H9 (cell line): ENCODE measurements at regions not wholly inside any gene's neighbourhood (a gene's known extent, or its start where the extent isn't known, plus 50 kb on each side); places are given as distances from the start of the nearest gene placed in this dataset.

Source experiments
- DNase-seq: peaks from one replicate; pipeline ENCODE4 v3.0.0-alpha.2; 2017
- H2AFZ ChIP-seq: one replicate; pipeline ENCODE4 v1.6.1; 2013; ENCODE audit warnings: mild to moderate bottlenecking, low read length, control low read depth, moderate library complexity
- H2AK5ac ChIP-seq: 2 replicates; pipeline ENCODE4 v1.6.1; 2013; ENCODE audit warnings: low read length, control low read depth, mixed read lengths; ENCODE audit not compliant: insufficient read length
- H2BK120ac ChIP-seq: one replicate; pipeline ENCODE4 v1.6.1; 2013; ENCODE audit warnings: low read depth, mild to moderate bottlenecking, low read length, control low read depth, inconsistent platforms; ENCODE audit not compliant: poor library complexity, severe bottlenecking
- H2BK12ac ChIP-seq: 2 replicates; pipeline ENCODE4 v1.6.1; 2013; ENCODE audit warnings: low read length, control low read depth, mixed read lengths, low read depth; ENCODE audit not compliant: insufficient read length
- H2BK15ac ChIP-seq: 2 replicates; pipeline ENCODE4 v1.6.1; 2013; ENCODE audit warnings: low read depth, low read length, control low read depth
- H2BK20ac ChIP-seq: one replicate; pipeline ENCODE4 v1.6.1; 2013; ENCODE audit warnings: low read depth, mild to moderate bottlenecking, low read length, control low read depth, inconsistent platforms; ENCODE audit not compliant: poor library complexity, severe bottlenecking
- H2BK5ac ChIP-seq: 2 replicates; pipeline ENCODE4 v1.6.1; 2013; ENCODE audit warnings: low read length, control low read depth, mixed read lengths; ENCODE audit not compliant: insufficient read length
- H3K14ac ChIP-seq: 2 replicates; pipeline ENCODE4 v1.6.1; 2013; ENCODE audit warnings: low read length, control low read depth; ENCODE audit not compliant: insufficient read depth
- H3K18ac ChIP-seq: 2 replicates; pipeline ENCODE4 v1.6.1; 2013; ENCODE audit warnings: low read depth, mild to moderate bottlenecking, mixed read lengths, low read length, control low read depth; ENCODE audit not compliant: insufficient read length
- H3K23ac ChIP-seq: 2 replicates; pipeline ENCODE4 v1.6.1; 2013; ENCODE audit warnings: low read length, control low read depth, mixed read lengths, low read depth; ENCODE audit not compliant: insufficient read length
- H3K23me2 ChIP-seq: 2 replicates; pipeline ENCODE4 v1.6.1; 2013; ENCODE audit warnings: low read depth, mild to moderate bottlenecking, mixed read lengths, low read length, control low read depth; ENCODE audit not compliant: insufficient read length, poor library complexity, severe bottlenecking
- H3K27ac ChIP-seq: 2 replicates; pipeline ENCODE4 v1.5.1; 2013; ENCODE audit warnings: low read length, control low read depth, mixed read lengths, low read depth; ENCODE audit not compliant: insufficient read length
- H3K27me3 ChIP-seq: 2 replicates; pipeline ENCODE4 v1.6.1; 2013; ENCODE audit warnings: low read length, control low read depth, inconsistent platforms; ENCODE audit not compliant: insufficient read depth
- H3K4ac ChIP-seq: 2 replicates; pipeline ENCODE4 v1.6.1; 2013; ENCODE audit warnings: low read depth, mild to moderate bottlenecking, control low read depth, inconsistent platforms, low read length, moderate library complexity
- H3K4me1 ChIP-seq: 2 replicates; pipeline ENCODE4 v1.6.1; 2013; ENCODE audit warnings: low read length, control low read depth, inconsistent platforms; ENCODE audit not compliant: insufficient read depth
- H3K4me2 ChIP-seq: 2 replicates; pipeline ENCODE4 v1.6.1; 2013; ENCODE audit warnings: low read length, control low read depth, mixed read lengths; ENCODE audit not compliant: insufficient read length, insufficient read depth
- H3K56ac ChIP-seq: 2 replicates; pipeline ENCODE4 v1.6.1; 2013; ENCODE audit warnings: low read depth, mild to moderate bottlenecking, mixed read lengths, low read length, control low read depth; ENCODE audit not compliant: insufficient read length
- H3K79me1 ChIP-seq: 2 replicates; pipeline ENCODE4 v1.6.1; 2013; ENCODE audit warnings: low read depth, mild to moderate bottlenecking, moderate library complexity, low read length, control low read depth, inconsistent platforms; ENCODE audit not compliant: insufficient read depth, poor library complexity, severe bottlenecking
- H3K79me2 ChIP-seq: 2 replicates; pipeline ENCODE4 v1.6.1; 2013; ENCODE audit warnings: low read length, control low read depth, inconsistent platforms; ENCODE audit not compliant: insufficient read depth
- H3K9ac ChIP-seq: 2 replicates; pipeline ENCODE4 v1.6.1; 2013; ENCODE audit warnings: low read length, control low read depth, mixed read lengths; ENCODE audit not compliant: insufficient read length; ENCODE audit errors: extremely low read depth
- H3K9me3 ChIP-seq: one replicate; pipeline ENCODE4 v1.6.1; 2013; ENCODE audit warnings: low read depth, low read length, inconsistent platforms; ENCODE audit not compliant: control insufficient read depth
- H3T11ph ChIP-seq: one replicate; pipeline ENCODE4 v1.6.1; 2013; ENCODE audit warnings: mild to moderate bottlenecking, low read length, control low read depth, inconsistent platforms
- H4K20me1 ChIP-seq: one replicate; pipeline ENCODE4 v1.6.1; 2013; ENCODE audit not compliant: control insufficient read depth, insufficient read length, insufficient read depth
- H4K5ac ChIP-seq: 2 replicates; pipeline ENCODE4 v1.6.1; 2013; ENCODE audit warnings: low read depth, mild to moderate bottlenecking, mixed read lengths, low read length, control low read depth; ENCODE audit not compliant: insufficient read length
- H4K8ac ChIP-seq: replicated peaks from 2 replicates; pipeline ENCODE4 v1.6.1; 2013; ENCODE audit warnings: low read length, control low read depth, mixed read lengths, low read depth; ENCODE audit not compliant: insufficient read length
- H4K91ac ChIP-seq: 2 replicates; pipeline ENCODE4 v1.6.1; 2013; ENCODE audit warnings: low read depth, mild to moderate bottlenecking, moderate library complexity, mixed read lengths, low read length, control low read depth; ENCODE audit not compliant: insufficient read length
- H3K27ac Mint-ChIP-seq, 3 experiments: 2 replicates in 2 of 3; 3 replicates in 1 of 3; pipeline ENCODE4 v1.8.0; 2020 to 2021; ENCODE audit warnings: mixed read lengths in 3 of 3, mild to moderate bottlenecking in 1 of 3, moderate library complexity in 1 of 3
- H3K27me3 Mint-ChIP-seq: 2 replicates; pipeline ENCODE4 v1.8.0; 2021; ENCODE audit warnings: low read depth, mild to moderate bottlenecking, moderate library complexity, mixed read lengths
- H3K36me3 Mint-ChIP-seq, 3 experiments: 2 replicates in 2 of 3; 3 replicates in 1 of 3; pipeline ENCODE4 v1.8.0; 2020 to 2021; ENCODE audit warnings: low read depth in 3 of 3, mixed read lengths in 3 of 3; ENCODE audit not compliant: insufficient read depth in 1 of 3
- H3K4me1 Mint-ChIP-seq, 2 experiments: 2 replicates each; pipeline ENCODE4 v1.8.0; 2020; ENCODE audit warnings: mixed read lengths in 2 of 2
- H3K4me3 Mint-ChIP-seq, 2 experiments: 2 replicates in 1 of 2; 3 replicates in 1 of 2; pipeline ENCODE4 v1.8.0; 2020 to 2021; ENCODE audit warnings: mild to moderate bottlenecking in 2 of 2, mixed read lengths in 2 of 2, moderate library complexity in 1 of 2
- H3K9me3 Mint-ChIP-seq, 2 experiments: 2 replicates in 1 of 2; 3 replicates in 1 of 2; pipeline ENCODE4 v1.8.0; 2020; ENCODE audit warnings: mild to moderate bottlenecking in 2 of 2, mixed read lengths in 2 of 2, moderate library complexity in 1 of 2
- WGBS: extraction: QIAGEN DNeasy Blood & Tissue Kit; methylation state at CpG from one replicate; pipeline ENCODE4 v1.1.7; 2013; ENCODE audit warnings: missing lambda C conversion rate, low lambda C conversion rate, mixed read lengths; ENCODE audit not compliant: insufficient read length; ENCODE audit errors: extremely low coverage; 5-methylcytosine and 5-hydroxymethylcytosine counted together
- TF ChIP-seq, protein P1 (sequence below): fragments of 200-600 bp; sonication (generic); conservative IDR thresholded peaks from 3 replicates; pipeline ENCODE4 v1.8.0; 2021; ENCODE audit warnings: antibody characterized with exemption, mild to moderate bottlenecking

GRCh38 chr5:74179701-74180100, 460.8 kb downstream of the ENC1 start:
- Histone ChIP-seq H2BK20ac (no peak overlapping the region), H3K9ac (no peak overlapping the region), H2BK5ac (no peak overlapping the region), H3K56ac (no peak overlapping the region), H3K14ac (no peak overlapping the region), H4K20me1 (no peaks in the 10 kb centered on the region), H3K4me2 (no peak overlapping the region), H2AFZ (no peak overlapping the region), H3K27me3 (no peaks in the 10 kb centered on the region), H4K91ac (no peak overlapping the region), H2BK12ac (no peak overlapping the region), H3T11ph (no peak overlapping the region), H3K18ac (no peak overlapping the region), H3K23ac (no peak overlapping the region), H3K27ac (no peak overlapping the region), H3K23me2 (no peaks in the 10 kb centered on the region), H3K79me1 (no peaks in the 10 kb centered on the region), H4K5ac (no peak overlapping the region), H3K4me1 (no peaks in the 10 kb centered on the region), H3K9me3 (no peaks in the 10 kb centered on the region), H2BK15ac (no peak overlapping the region), H3K4ac (no peak overlapping the region), H2AK5ac (no peak overlapping the region), H3K79me2 (no peaks in the 10 kb centered on the region), H2BK120ac (no peak overlapping the region), H4K8ac (no peak overlapping the region)
- H3K36me3 Mint-ChIP-seq, result no peaks in the 10 kb centered on the region
- H3K27me3 Mint-ChIP-seq, result no peaks in the 10 kb centered on the region; the same call in 1 of the 2 replicates
- no peaks in the 10 kb centered on the region for H3K9me3 Mint-ChIP-seq
- H3K27ac Mint-ChIP-seq, result no peak overlapping the region
- DNase-seq, result no peak
- WGBS, result no CpG with 5 or more reads among the region's 3 CpGs
- TF ChIP-seq, protein P1, sequence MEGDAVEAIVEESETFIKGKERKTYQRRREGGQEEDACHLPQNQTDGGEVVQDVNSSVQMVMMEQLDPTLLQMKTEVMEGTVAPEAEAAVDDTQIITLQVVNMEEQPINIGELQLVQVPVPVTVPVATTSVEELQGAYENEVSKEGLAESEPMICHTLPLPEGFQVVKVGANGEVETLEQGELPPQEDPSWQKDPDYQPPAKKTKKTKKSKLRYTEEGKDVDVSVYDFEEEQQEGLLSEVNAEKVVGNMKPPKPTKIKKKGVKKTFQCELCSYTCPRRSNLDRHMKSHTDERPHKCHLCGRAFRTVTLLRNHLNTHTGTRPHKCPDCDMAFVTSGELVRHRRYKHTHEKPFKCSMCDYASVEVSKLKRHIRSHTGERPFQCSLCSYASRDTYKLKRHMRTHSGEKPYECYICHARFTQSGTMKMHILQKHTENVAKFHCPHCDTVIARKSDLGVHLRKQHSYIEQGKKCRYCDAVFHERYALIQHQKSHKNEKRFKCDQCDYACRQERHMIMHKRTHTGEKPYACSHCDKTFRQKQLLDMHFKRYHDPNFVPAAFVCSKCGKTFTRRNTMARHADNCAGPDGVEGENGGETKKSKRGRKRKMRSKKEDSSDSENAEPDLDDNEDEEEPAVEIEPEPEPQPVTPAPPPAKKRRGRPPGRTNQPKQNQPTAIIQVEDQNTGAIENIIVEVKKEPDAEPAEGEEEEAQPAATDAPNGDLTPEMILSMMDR, result no peak
- no peaks in the 10 kb centered on the region for H3K4me1 Mint-ChIP-seq
- no peak overlapping the region for H3K4me3 Mint-ChIP-seq
